NOMO-1 (cell line): ENCODE measurements at regions not wholly inside any gene's neighbourhood (a gene's known extent, or its start where the extent isn't known, plus 50 kb on each side); places are given as distances from the start of the nearest gene placed in this dataset.
A peak's percentile ranks its signal among the peaks of the same experiment; 100 is the strongest.
"Not testable (repeated sequence)": the region's sequence is repeated elsewhere in the genome, so short reads cannot be mapped to it uniquely, and the experiment has no call there.

ENCODE experiments used
- DNase-seq, 2 experiments: peaks; one replicate each; lab custom pipeline; 2025; ENCODE audit not compliant: unreplicated experiment in 2 of 2; lab: John Stamatoyannopoulos, UW

DNA sequence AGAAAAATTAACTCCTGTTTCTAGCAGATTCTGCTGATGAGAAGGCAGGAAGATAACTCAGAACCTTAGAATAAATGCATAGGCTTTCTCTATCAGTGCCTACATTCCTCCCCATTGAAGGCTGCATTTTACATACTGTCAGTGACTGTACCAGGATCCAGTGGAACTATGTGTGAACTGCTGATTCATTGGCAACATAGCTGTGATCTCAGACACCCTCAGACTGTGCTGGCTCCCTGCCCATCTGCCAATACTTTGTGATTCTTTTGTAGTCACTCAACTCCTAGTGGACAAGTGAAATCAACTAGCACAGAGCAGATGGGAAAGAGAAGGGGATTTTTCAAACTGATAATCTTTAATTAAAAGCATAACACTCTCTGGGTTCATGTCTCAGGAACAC, 375.8 kb downstream of the MDFIC start:
- no peak for DNase-seq

DNA sequence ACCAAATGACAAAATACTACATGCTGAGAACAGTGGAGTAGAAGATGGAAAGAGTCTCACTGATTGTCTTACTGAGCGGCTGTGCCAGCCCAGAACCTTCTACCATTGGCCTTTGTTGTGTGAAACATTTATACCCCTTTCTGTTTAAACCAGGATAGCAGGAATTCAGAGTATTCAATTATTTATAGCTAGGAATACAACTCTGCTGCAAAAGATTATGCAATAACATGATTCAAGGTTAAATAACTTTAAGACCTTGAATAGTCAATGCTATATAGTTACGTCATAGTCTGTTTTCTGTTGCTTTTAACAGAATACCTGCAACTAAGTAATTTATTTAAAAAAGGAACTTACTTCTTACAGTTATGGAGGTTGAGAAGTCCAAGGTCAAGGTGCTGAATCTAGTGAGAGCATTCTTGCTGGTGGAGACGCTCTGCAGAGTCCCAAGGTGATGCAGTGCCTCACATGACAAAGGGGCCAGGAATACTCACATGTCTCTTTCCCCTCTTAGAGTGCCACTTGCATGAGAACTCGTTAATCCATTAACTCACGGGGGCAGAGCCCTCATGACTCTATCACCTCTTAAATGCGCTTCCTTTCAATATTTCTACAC, 371.8 kb downstream of the MDFIC start:
- DNase-seq, result no peak

DNA sequence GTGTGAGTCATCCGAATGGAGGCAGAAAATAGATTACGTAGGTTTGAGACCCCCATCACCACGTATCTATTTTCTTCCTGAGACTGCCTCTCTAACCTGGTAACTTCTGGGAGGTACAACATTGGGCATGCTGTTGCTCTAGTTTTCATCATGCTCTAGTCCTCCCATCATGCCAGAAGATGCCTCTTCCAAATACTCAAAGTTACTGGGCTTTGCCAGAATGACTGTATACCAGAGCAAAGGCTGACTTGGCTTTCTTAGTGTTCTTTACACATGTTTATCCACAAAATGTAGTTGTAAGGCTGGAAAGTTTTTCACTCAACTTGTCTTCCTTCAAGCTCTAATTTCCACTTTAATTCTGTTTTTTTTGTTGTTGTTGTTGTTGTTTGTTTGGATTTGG, 370.5 kb downstream of the MDFIC start:
- DNase-seq, result no peak

DNA sequence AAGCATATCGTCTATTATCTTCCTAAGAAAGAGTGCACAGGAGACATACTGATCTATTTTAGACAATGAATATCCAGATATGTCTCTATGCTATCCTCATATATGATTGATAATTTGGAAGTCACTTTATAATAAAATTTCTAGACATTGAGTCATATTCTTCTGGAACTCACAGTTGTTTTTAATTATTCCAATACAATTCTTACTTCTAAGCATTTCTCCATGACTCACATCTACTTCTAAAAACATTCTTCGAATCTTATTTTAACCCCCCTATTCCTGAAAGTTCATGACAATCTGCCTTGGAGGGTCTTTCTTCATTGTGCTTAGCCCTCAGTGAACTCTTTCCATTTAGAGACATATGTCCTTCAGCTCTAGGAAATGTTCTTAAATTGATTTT, 368.1 kb downstream of the MDFIC start:
- no peak for DNase-seq

DNA sequence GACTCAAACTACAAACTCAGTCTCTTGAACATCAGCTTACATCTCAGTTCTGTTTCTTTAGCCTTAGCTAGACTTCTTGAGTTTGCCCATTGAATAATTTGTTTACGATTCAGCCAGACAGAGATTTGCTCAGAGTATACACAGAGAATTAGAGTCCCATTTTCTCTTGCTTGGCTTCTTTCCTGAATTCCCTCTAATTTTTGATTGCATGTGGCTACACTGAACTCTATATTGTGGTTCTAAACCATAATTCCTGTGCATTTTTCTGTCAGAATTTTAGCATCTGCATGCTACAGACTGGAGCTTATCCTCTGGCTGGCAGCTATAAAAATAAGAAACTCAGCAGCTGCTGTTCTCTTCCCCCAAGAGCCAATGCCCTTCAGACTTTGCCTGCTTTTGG, 354.9 kb downstream of the MDFIC start:
- DNase-seq, result no peak

DNA sequence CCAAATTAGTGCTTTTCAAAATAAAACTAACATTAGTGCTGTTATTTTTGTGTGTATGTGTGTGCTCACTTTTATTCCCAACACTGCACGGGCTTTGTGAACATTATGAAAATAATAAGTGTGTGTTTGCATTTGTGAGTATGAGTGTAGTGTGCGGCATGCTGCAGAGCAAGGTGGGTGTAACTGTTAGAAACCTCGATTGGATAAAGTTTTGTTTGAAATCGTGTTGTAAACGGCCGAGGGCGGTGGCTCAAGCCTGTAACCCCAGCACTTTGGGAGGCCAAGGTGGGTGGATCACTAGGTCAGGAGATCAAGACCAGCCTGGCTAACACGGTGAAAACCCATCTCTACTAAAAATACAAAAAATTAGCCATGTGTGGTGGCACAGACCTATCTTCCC, 352.0 kb downstream of the MDFIC start:
- DNase-seq, result not testable (repeated sequence)

DNA sequence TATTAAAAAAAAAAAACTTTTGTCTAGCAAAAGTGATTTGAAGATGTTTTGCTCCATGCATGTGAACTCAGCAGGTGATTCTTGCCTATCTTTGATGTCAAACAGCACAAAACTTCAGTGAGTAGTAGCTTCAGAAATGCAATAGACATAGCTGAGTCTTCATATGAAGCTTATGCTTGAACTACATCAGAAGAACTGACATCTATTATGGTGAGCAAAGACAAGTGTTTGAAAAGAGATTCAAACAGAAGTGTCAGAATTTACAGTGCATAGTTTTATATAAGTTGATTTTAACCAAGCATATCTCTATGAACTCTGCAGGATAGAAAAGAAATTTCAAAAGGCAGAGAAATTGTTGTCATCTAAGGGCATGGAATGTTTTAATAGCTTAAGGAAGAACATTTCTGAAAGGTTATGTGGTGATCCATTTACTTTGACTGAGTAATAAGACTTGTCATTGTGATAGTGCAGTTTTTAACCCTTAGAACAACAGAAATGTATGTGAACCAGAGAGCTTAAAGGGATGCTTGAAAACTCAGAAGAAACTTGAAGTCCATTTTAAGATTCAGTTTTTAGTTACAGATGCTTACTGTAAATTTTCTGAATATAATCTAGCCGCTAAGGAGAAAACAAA, 351.4 kb downstream of the MDFIC start:
- no peak for DNase-seq

DNA sequence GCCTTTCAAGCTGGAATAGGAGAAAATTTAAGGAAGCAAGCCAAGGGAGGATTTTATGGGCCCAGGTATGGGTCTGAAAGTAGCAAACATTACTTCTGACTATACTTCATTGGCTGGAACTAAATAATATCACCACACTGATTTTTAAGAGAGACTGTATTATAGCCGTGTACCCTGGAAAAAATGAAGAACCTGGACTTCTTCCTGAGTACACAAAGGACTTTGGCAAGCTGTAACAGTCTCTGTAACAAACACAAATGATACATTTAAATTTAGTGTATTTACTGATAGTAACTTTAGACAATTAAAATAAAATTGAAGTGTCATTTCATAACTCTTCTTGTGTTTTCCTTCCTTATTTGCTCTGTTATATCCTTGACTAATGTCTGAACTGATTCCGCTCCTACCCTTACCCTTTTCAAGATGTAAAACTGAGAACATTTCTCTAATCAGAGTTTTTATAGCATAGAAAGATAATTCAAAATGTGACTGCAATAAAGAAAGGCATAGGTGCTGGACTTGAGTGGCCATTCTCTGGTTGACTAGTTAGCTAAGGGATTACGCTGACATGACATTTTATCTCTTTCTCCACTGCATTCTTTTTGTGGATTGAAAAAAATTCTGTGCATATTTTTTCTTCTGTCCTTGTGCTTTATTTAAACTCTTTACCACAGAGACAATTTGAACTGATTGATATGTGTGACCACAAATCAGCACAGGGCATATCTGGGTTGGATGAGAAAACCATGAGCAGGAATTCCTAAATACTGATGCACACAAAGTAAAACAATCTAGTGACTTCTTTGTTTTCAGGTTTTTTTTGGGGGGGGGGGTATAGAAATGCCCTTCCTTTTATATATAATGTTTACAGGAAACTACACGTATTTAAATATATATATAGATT, 349.7 kb downstream of the MDFIC start:
- DNase-seq, result no peak

DNA sequence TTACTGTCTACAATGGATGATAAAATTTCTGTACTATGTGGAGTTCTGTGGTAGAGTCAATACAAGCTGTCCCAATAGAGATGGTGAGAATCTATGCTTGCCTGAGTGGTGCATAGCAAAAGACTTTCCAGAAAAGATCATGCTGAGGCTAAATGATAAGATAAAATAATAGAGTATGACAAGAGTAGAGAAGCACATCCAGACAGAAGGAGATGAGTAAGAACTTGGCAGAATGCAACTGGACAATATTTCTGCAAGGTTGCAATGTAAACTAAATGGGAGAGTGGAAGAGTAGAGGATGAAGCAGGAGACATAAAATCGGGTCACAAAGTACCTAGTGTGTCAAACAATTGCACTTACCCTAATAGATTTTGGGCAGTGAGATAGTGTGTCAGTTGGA, 347.6 kb downstream of the MDFIC start:
- DNase-seq, result no peak

DNA sequence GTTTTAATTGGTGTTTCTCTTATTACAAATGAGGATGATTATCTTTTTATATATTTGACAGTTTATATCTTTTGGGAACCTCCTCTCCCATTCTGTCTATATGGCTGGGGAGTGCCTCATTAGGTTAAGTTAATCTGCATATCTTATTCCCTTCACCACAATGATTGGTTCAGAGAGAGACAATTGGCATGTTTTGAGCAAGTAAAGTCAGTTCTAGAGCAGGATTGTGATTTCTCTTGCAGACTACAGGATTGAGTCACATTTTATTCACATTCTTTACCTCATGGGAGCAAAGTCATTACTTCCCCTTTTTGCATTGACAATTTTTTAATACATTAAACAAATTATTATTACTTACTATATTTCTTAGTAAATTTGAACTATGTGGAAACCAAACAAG, 345.6 kb downstream of the MDFIC start:
- no peak for DNase-seq

DNA sequence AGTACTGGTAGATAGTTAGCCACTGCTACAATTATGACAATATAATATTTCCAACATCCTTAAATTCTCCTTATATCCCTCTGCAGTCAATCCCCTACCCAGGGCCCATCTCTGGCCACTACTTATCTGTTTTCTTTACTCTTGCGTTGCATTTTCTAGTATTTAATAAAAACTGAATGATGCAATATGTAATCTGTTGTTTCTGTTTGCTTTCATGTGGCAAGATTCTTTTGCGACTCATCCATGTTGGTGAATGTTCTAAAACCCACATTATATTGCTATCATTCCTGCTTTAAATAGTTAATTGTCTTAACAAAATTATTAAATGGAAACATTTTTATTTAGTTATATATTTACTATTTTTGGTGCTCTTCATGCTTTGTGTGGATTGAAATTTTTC, 338.5 kb downstream of the MDFIC start:
- no peak for DNase-seq

DNA sequence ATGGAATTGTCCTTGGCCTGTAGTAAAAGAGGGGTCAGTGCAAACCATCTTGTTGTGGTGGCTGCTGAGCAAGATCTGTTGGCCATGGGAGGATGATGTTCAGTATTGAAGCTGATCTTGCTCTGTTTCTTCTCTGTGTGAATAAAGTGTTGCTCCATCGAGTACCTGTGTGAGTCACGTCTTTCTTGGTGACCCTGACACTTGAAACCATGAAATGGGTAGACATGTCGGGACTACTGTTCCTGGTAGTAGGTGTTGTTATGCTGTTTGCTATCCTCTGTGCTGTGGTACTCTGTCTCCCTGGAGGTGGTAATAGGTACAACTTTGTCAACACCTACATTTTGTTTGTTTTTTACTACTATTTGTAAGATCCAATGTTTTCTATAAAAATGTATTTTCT, 330.6 kb downstream of the MDFIC start:
- DNase-seq, result no peak

DNA sequence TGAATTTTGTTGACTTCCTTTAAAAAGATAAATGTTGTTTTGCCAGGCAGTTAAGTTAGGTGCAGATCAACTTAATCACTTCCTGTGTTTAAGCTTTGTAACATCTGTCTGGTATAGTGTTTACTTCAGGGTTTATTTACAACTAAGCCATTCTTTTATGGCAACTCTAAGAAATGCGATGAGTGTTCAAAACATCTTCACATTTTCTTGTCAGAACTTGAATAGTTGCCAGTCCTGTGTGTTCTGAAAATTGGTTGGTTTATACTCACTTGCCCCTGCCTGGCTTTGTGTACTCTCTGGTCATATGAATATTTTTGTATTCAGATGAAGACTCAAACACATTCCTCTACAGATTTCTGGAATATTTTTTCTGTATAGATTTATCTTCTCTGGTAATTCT, 327.2 kb downstream of the MDFIC start:
- no peak for DNase-seq

DNA sequence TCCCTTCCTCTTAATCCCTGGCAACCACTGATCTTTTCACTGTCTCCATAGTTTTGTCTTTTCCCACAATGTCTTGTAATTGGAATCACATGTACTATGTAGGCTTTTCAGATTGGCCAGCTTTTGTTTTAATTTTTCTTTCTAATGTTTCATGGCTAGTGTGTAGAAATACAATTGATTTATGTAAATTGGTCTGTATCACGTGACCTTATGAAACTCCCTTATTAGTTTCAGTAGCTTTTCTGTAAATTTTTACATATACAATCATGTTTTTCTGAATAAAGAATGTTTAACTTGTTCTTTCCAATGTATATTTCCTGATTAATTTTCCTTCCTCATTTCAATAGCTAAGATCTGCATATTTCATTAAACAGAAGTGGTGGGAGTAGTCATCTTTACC, 319.3 kb downstream of the MDFIC start:
- no peak for DNase-seq

DNA sequence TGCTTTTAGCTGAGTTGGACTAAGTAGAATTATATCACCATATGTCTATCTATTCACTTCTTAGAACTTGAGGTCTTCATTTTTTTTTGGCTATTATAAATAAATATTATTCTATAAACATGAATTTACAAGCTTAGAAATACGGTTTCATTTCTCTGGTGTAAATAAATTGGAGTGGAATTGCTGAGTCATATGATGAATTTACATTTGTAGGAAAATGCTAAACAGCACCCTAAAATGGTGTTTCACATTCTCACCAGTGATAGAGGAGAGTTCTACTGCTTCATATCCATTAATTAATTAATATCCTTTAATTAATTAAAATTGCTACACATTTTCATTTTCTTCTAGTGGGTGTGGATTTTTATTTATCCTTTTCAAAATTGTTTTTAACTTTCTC, 318.3 kb downstream of the MDFIC start:
- DNase-seq, result no peak

DNA sequence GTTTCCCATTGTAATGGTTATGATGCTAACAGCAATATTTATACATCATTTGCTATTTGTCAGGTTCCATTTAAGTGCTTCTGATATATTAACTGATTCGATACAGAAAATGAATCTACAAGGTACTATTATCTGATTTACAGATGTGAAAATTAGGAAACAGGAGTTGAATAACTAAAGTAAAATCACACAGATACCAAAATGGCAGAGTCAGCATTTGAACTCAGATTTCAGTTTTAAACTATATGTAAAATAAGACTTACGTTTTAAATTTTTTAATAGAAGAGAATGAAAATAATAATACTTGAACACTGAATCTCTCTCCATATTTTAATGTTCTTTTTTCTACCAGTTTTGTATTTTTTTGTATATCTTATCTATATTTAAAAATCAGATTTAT, 313.2 kb downstream of the MDFIC start:
- no peak for DNase-seq

DNA sequence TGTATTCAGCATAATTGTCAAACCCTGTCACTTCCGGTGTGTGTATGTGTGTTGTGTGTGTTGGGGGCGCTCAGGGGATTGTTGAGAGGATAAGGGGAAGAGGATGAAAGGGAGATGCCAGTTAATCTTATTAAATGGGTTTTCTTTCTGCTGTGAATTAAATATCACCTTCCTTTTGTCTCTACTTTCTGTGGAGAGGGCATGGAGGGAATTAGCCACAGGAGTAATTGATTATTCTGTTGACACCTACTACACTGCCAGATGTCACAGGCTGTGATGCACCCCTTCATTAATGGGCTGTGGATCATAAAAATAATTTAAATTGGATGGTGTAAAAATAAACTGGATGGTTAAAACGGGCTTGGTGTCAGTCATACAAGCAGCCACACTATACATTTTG, 311.9 kb downstream of the MDFIC start:
- DNase-seq, result no peak

DNA sequence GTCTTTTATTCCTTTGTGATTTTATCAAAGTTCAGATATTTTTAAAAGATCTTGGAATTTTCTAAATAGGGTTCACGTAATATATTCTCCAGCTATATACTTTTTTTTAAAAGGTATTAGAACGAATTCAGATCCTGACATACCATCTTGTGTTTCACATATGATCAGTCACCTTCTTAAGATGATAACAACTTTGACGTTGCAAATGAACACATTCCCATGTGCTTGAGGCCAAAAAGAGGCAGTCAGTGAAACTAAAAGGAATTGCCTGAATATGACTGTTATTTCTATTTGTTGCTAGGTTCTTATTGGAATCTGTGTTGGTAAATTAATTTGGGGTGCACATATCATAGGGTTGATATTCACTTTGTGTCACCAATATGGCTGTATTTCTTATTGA, 310.1 kb downstream of the MDFIC start:
- DNase-seq, result no peak

DNA sequence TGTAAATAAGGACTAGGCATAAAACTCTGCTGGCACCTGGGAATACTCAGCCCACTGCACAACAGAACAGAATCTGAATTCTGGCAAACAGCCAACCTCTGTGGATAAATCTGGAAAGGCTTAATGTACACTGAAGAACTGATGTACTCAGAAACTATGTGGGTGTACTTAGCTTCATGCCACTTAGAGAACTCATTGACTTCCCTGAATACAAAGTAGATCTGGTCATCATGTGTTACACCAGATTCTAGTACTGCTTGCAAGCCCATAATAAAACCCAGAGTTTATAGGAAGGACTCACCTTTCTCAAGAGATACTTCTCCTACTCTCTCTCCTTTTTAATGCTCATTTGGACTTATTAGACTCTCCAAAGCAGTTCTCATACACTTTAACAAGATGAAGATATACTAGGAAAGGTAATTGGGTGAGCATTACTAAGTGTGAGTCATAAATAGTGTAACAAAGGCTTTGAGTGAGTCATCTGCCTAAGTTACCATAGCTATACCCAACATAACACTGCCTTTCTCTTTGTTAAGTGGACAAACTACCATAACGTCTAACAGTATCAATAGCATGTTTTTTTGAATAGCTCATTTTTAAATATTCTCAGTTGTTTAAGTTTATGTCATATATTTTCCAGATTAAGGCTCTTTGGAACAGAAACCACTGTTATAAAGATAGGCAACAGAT, 309.1 kb downstream of the MDFIC start:
- peak in 1 of 2 experiments; percentile 25 for DNase-seq

DNA sequence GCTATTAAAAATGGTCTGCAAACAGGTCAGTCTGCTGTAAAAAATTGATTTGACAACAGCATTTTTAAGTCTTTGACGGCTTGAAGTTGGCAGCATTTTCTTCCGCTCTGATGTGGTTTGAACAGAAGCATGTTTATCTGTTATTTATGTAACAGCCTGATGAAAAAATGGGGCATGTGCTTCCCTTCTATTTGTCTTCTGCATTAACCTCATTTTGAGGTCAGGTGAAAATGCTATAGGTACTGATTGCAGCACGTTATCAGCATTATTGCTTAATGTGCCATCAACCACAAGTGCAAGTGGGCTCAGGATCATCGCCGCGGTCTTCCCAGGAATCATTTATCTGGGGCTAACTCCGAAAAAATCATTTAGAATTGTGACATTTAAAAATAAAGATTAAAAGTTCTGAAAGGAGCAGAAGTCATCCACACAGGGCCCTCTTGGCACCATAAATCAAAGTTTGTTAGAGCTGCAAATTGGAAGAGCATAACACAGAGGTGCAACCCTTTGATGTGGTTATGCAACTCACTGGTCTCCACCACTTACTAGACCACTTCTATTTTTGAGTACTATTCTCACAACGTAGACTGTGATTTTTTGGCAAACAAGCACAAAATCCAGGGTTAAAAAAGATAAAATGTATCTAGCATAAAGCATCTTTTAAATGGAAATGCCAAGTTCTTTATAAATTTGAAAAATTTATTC, 307.7 kb downstream of the MDFIC start:
- no peak for DNase-seq
